ENCODE measurements at regions not wholly inside any gene's neighbourhood (a gene's known extent, or its start where the extent isn't known, plus 50 kb on each side); places are given as distances from the start of the nearest gene placed in this dataset.

GRCh38 chr13:80245162-80245733, 95.7 kb downstream of the SPRY2 start:
- Histone ChIP-seq H3K4me3 (ENCODE audit: insufficient read length, low read depth) (no peak overlapping the region), H3K36me3 (ENCODE audit: insufficient read depth, insufficient read length, low read length) (no peaks in the 10 kb centered on the region), H3K4me1 (ENCODE audit: insufficient read depth, insufficient read length) (no peaks in the 10 kb centered on the region), H3K9ac (ENCODE audit: insufficient read length, low read depth) (no peak overlapping the region), H3K9me3 (ENCODE audit: insufficient read depth, low read length) (no peaks in the 10 kb centered on the region), H3K27me3 (ENCODE audit: insufficient read depth, insufficient read length) (no peaks in the 10 kb centered on the region)
- TF ChIP-seq YY1 (IDR thresholded peaks at IDR 0.05; ENCODE audit: insufficient read depth, insufficient read length) (no peak), SUZ12 (IDR thresholded peaks at IDR 0.05; ENCODE audit: extremely low read depth, insufficient read depth, insufficient read length) (no peak), ZNF274 (IDR thresholded peaks at IDR 0.05; ENCODE audit: low read depth, low read length) (no peak)
- DNase-seq (ENCODE audit: low read depth, low spot score) = no peak

- Histone ChIP-seq H3K9ac (ENCODE audit: insufficient read length, low read depth) (no peak overlapping the region), H3K4me3 (ENCODE audit: insufficient read length, low read depth) (no peak overlapping the region), H3K27me3 (ENCODE audit: insufficient read depth, insufficient read length) (no peaks in the 10 kb centered on the region), H3K36me3 (ENCODE audit: insufficient read depth, insufficient read length, low read length) (no peaks in the 10 kb centered on the region), H3K9me3 (ENCODE audit: insufficient read depth, low read length) (no peaks in the 10 kb centered on the region), H3K4me1 (ENCODE audit: insufficient read depth, insufficient read length) (no peaks in the 10 kb centered on the region)
- TF ChIP-seq SUZ12 (IDR thresholded peaks at IDR 0.05; ENCODE audit: extremely low read depth, insufficient read depth, insufficient read length) (no peak), YY1 (IDR thresholded peaks at IDR 0.05; ENCODE audit: insufficient read depth, insufficient read length) (no peak), ZNF274 (IDR thresholded peaks at IDR 0.05; ENCODE audit: low read depth, low read length) (no peak)
- no peak for DNase-seq (ENCODE audit: low read depth, low spot score)
Observed at GRCh38 chr13:80244574-80244973, 96.4 kb downstream of the SPRY2 start.

DNA sequence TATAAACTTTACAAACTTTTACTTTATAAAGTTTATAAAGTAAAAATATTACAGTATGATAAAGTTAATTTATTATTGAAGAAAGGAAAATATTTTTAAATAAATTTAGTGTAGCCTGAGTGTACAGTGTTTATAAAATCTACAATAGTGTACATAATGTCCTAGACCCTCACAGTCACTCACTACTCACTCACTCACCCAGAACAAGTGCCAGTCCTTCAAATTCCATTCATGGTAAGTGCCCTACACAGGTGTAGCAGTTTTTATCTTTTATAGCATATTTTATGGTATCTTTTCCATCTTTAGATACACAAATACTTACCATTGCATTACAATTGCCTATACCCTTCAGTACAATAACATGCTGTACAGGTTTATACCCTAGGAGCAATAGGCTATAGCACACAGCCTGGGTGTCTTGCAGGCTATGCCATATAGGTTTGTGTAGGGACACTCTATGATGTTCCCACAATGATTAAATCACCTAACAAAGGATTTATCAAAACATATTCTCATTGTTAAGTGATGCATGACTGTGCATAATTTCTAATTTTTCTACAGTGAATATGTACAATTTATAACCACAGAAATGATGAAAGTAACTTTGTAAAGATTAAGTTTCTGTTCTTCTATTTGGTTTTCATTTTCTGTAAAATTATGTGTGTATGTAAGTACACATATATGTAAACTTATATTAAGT, 98.0 kb downstream of the SPRY2 start:
- no peak overlapping the region for H3K4me3 ChIP-seq (ENCODE audit: insufficient read length, low read depth)
- H3K27me3 ChIP-seq (ENCODE audit: insufficient read depth, insufficient read length) = no peaks in the 10 kb centered on the region
- no peaks in the 10 kb centered on the region for H3K9me3 ChIP-seq (ENCODE audit: insufficient read depth, low read length)
- H3K4me1 ChIP-seq (ENCODE audit: insufficient read depth, insufficient read length) = no peaks in the 10 kb centered on the region
- TF ChIP-seq ZNF274 (IDR thresholded peaks at IDR 0.05; ENCODE audit: low read depth, low read length) (no peak), SUZ12 (IDR thresholded peaks at IDR 0.05; ENCODE audit: extremely low read depth, insufficient read depth, insufficient read length) (no peak), YY1 (IDR thresholded peaks at IDR 0.05; ENCODE audit: insufficient read depth, insufficient read length) (no peak)
- DNase-seq (ENCODE audit: low read depth, low spot score) = no peak
- H3K9ac ChIP-seq (ENCODE audit: insufficient read length, low read depth) = no peak overlapping the region
- no peaks in the 10 kb centered on the region for H3K36me3 ChIP-seq (ENCODE audit: insufficient read depth, insufficient read length, low read length)

- no peak for TF ChIP-seq ZNF274 (IDR thresholded peaks at IDR 0.05; ENCODE audit: low read depth, low read length)
- no peak for TF ChIP-seq YY1 (IDR thresholded peaks at IDR 0.05; ENCODE audit: insufficient read depth, insufficient read length)
- TF ChIP-seq SUZ12 (IDR thresholded peaks at IDR 0.05; ENCODE audit: extremely low read depth, insufficient read depth, insufficient read length) = no peak
- no peaks in the 10 kb centered on the region for H3K9me3 ChIP-seq (ENCODE audit: insufficient read depth, low read length)
- H3K9ac ChIP-seq (ENCODE audit: insufficient read length, low read depth) = no peak overlapping the region
- no peaks in the 10 kb centered on the region for H3K4me1 ChIP-seq (ENCODE audit: insufficient read depth, insufficient read length)
- H3K4me3 ChIP-seq (ENCODE audit: insufficient read length, low read depth) = no peak overlapping the region
- no peak for DNase-seq (ENCODE audit: low read depth, low spot score)
- no peaks in the 10 kb centered on the region for H3K36me3 ChIP-seq (ENCODE audit: insufficient read depth, insufficient read length, low read length)
- no peaks in the 10 kb centered on the region for H3K27me3 ChIP-seq (ENCODE audit: insufficient read depth, insufficient read length)
Observed at GRCh38 chr13:80239571-80240255, 101.2 kb downstream of the SPRY2 start.

- no peaks in the 10 kb centered on the region for H3K9me3 ChIP-seq (ENCODE audit: insufficient read depth, low read length)
- no peak overlapping the region for H3K4me3 ChIP-seq (ENCODE audit: insufficient read length, low read depth)
- DNase-seq (ENCODE audit: low read depth, low spot score) = no peak
- no peak for TF ChIP-seq YY1 (IDR thresholded peaks at IDR 0.05; ENCODE audit: insufficient read depth, insufficient read length)
- TF ChIP-seq SUZ12 (IDR thresholded peaks at IDR 0.05; ENCODE audit: extremely low read depth, insufficient read depth, insufficient read length) = no peak
- no peak for TF ChIP-seq ZNF274 (IDR thresholded peaks at IDR 0.05; ENCODE audit: low read depth, low read length)
- no peaks in the 10 kb centered on the region for H3K4me1 ChIP-seq (ENCODE audit: insufficient read depth, insufficient read length)
- no peak overlapping the region for H3K9ac ChIP-seq (ENCODE audit: insufficient read length, low read depth)
- H3K27me3 ChIP-seq (ENCODE audit: insufficient read depth, insufficient read length) = no peaks in the 10 kb centered on the region
- H3K36me3 ChIP-seq (ENCODE audit: insufficient read depth, insufficient read length, low read length) = no peaks in the 10 kb centered on the region
Observed at GRCh38 chr13:80239116-80239515, 101.8 kb downstream of the SPRY2 start.

- no peaks in the 10 kb centered on the region for H3K9me3 ChIP-seq (ENCODE audit: insufficient read depth, low read length)
- H3K4me3 ChIP-seq (ENCODE audit: insufficient read length, low read depth) = no peak overlapping the region
- H3K36me3 ChIP-seq (ENCODE audit: insufficient read depth, insufficient read length, low read length) = no peaks in the 10 kb centered on the region
- H3K4me1 ChIP-seq (ENCODE audit: insufficient read depth, insufficient read length) = no peaks in the 10 kb centered on the region
- no peak for TF ChIP-seq YY1 (IDR thresholded peaks at IDR 0.05; ENCODE audit: insufficient read depth, insufficient read length)
- TF ChIP-seq SUZ12 (IDR thresholded peaks at IDR 0.05; ENCODE audit: extremely low read depth, insufficient read depth, insufficient read length) = no peak
- no peak for TF ChIP-seq ZNF274 (IDR thresholded peaks at IDR 0.05; ENCODE audit: low read depth, low read length)
- no peaks in the 10 kb centered on the region for H3K27me3 ChIP-seq (ENCODE audit: insufficient read depth, insufficient read length)
- DNase-seq (ENCODE audit: low read depth, low spot score) = no peak
- H3K9ac ChIP-seq (ENCODE audit: insufficient read length, low read depth) = no peak overlapping the region
Observed at GRCh38 chr13:80237646-80238045, 103.3 kb downstream of the SPRY2 start.

DNA sequence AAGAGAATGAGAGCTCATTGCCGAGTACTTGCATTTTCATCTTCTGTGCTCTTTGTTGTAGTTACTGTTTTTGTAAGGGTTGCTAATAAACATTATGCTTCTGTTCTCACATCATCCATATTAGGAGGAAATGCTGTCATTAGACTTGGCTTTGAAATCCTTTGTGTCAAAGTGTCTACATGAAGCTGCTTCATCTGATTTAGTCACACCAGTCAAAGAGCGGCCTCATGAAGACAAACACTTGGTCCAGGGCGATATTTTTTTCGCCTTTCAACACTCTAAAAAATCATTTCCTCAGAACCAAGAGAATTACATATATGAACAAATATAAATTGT, 105.0 kb downstream of the SPRY2 start:
- no peaks in the 10 kb centered on the region for H3K27me3 ChIP-seq (ENCODE audit: insufficient read depth, insufficient read length)
- H3K4me3 ChIP-seq (ENCODE audit: insufficient read length, low read depth) = no peak overlapping the region
- DNase-seq (ENCODE audit: low read depth, low spot score) = no peak
- H3K9me3 ChIP-seq (ENCODE audit: insufficient read depth, low read length) = no peaks in the 10 kb centered on the region
- TF ChIP-seq ZNF274 (IDR thresholded peaks at IDR 0.05; ENCODE audit: low read depth, low read length) (no peak), SUZ12 (IDR thresholded peaks at IDR 0.05; ENCODE audit: extremely low read depth, insufficient read depth, insufficient read length) (no peak), YY1 (IDR thresholded peaks at IDR 0.05; ENCODE audit: insufficient read depth, insufficient read length) (no peak)
- no peak overlapping the region for H3K9ac ChIP-seq (ENCODE audit: insufficient read length, low read depth)
- no peaks in the 10 kb centered on the region for H3K4me1 ChIP-seq (ENCODE audit: insufficient read depth, insufficient read length)
- H3K36me3 ChIP-seq (ENCODE audit: insufficient read depth, insufficient read length, low read length) = no peaks in the 10 kb centered on the region
